H9 (cell line): ENCODE measurements at regions not wholly inside any gene's neighbourhood (a gene's known extent, or its start where the extent isn't known, plus 50 kb on each side); places are given as distances from the start of the nearest gene placed in this dataset.

Experiments
- DNase-seq: peaks from one replicate; pipeline ENCODE4 v3.0.0-alpha.2; 2017
- H2AFZ ChIP-seq: one replicate; pipeline ENCODE4 v1.6.1; 2013; ENCODE audit warnings: mild to moderate bottlenecking, low read length, control low read depth, moderate library complexity
- H2AK5ac ChIP-seq: 2 replicates; pipeline ENCODE4 v1.6.1; 2013; ENCODE audit warnings: low read length, control low read depth, mixed read lengths; ENCODE audit not compliant: insufficient read length
- H2BK120ac ChIP-seq: one replicate; pipeline ENCODE4 v1.6.1; 2013; ENCODE audit warnings: low read depth, mild to moderate bottlenecking, low read length, control low read depth, inconsistent platforms; ENCODE audit not compliant: poor library complexity, severe bottlenecking
- H2BK12ac ChIP-seq: 2 replicates; pipeline ENCODE4 v1.6.1; 2013; ENCODE audit warnings: low read length, control low read depth, mixed read lengths, low read depth; ENCODE audit not compliant: insufficient read length
- H2BK15ac ChIP-seq: 2 replicates; pipeline ENCODE4 v1.6.1; 2013; ENCODE audit warnings: low read depth, low read length, control low read depth
- H2BK20ac ChIP-seq: one replicate; pipeline ENCODE4 v1.6.1; 2013; ENCODE audit warnings: low read depth, mild to moderate bottlenecking, low read length, control low read depth, inconsistent platforms; ENCODE audit not compliant: poor library complexity, severe bottlenecking
- H2BK5ac ChIP-seq: 2 replicates; pipeline ENCODE4 v1.6.1; 2013; ENCODE audit warnings: low read length, control low read depth, mixed read lengths; ENCODE audit not compliant: insufficient read length
- H3K14ac ChIP-seq: 2 replicates; pipeline ENCODE4 v1.6.1; 2013; ENCODE audit warnings: low read length, control low read depth; ENCODE audit not compliant: insufficient read depth
- H3K18ac ChIP-seq: 2 replicates; pipeline ENCODE4 v1.6.1; 2013; ENCODE audit warnings: low read depth, mild to moderate bottlenecking, mixed read lengths, low read length, control low read depth; ENCODE audit not compliant: insufficient read length
- H3K23ac ChIP-seq: 2 replicates; pipeline ENCODE4 v1.6.1; 2013; ENCODE audit warnings: low read length, control low read depth, mixed read lengths, low read depth; ENCODE audit not compliant: insufficient read length
- H3K23me2 ChIP-seq: 2 replicates; pipeline ENCODE4 v1.6.1; 2013; ENCODE audit warnings: low read depth, mild to moderate bottlenecking, mixed read lengths, low read length, control low read depth; ENCODE audit not compliant: insufficient read length, poor library complexity, severe bottlenecking
- H3K27ac ChIP-seq: 2 replicates; pipeline ENCODE4 v1.5.1; 2013; ENCODE audit warnings: low read length, control low read depth, mixed read lengths, low read depth; ENCODE audit not compliant: insufficient read length
- H3K27me3 ChIP-seq: 2 replicates; pipeline ENCODE4 v1.6.1; 2013; ENCODE audit warnings: low read length, control low read depth, inconsistent platforms; ENCODE audit not compliant: insufficient read depth
- H3K4ac ChIP-seq: 2 replicates; pipeline ENCODE4 v1.6.1; 2013; ENCODE audit warnings: low read depth, mild to moderate bottlenecking, control low read depth, inconsistent platforms, low read length, moderate library complexity
- H3K4me1 ChIP-seq: 2 replicates; pipeline ENCODE4 v1.6.1; 2013; ENCODE audit warnings: low read length, control low read depth, inconsistent platforms; ENCODE audit not compliant: insufficient read depth
- H3K4me2 ChIP-seq: 2 replicates; pipeline ENCODE4 v1.6.1; 2013; ENCODE audit warnings: low read length, control low read depth, mixed read lengths; ENCODE audit not compliant: insufficient read length, insufficient read depth
- H3K56ac ChIP-seq: 2 replicates; pipeline ENCODE4 v1.6.1; 2013; ENCODE audit warnings: low read depth, mild to moderate bottlenecking, mixed read lengths, low read length, control low read depth; ENCODE audit not compliant: insufficient read length
- H3K79me1 ChIP-seq: 2 replicates; pipeline ENCODE4 v1.6.1; 2013; ENCODE audit warnings: low read depth, mild to moderate bottlenecking, moderate library complexity, low read length, control low read depth, inconsistent platforms; ENCODE audit not compliant: insufficient read depth, poor library complexity, severe bottlenecking
- H3K79me2 ChIP-seq: 2 replicates; pipeline ENCODE4 v1.6.1; 2013; ENCODE audit warnings: low read length, control low read depth, inconsistent platforms; ENCODE audit not compliant: insufficient read depth
- H3K9ac ChIP-seq: 2 replicates; pipeline ENCODE4 v1.6.1; 2013; ENCODE audit warnings: low read length, control low read depth, mixed read lengths; ENCODE audit not compliant: insufficient read length; ENCODE audit errors: extremely low read depth
- H3K9me3 ChIP-seq: one replicate; pipeline ENCODE4 v1.6.1; 2013; ENCODE audit warnings: low read depth, low read length, inconsistent platforms; ENCODE audit not compliant: control insufficient read depth
- H3T11ph ChIP-seq: one replicate; pipeline ENCODE4 v1.6.1; 2013; ENCODE audit warnings: mild to moderate bottlenecking, low read length, control low read depth, inconsistent platforms
- H4K20me1 ChIP-seq: one replicate; pipeline ENCODE4 v1.6.1; 2013; ENCODE audit not compliant: control insufficient read depth, insufficient read length, insufficient read depth
- H4K5ac ChIP-seq: 2 replicates; pipeline ENCODE4 v1.6.1; 2013; ENCODE audit warnings: low read depth, mild to moderate bottlenecking, mixed read lengths, low read length, control low read depth; ENCODE audit not compliant: insufficient read length
- H4K8ac ChIP-seq: replicated peaks from 2 replicates; pipeline ENCODE4 v1.6.1; 2013; ENCODE audit warnings: low read length, control low read depth, mixed read lengths, low read depth; ENCODE audit not compliant: insufficient read length
- H4K91ac ChIP-seq: 2 replicates; pipeline ENCODE4 v1.6.1; 2013; ENCODE audit warnings: low read depth, mild to moderate bottlenecking, moderate library complexity, mixed read lengths, low read length, control low read depth; ENCODE audit not compliant: insufficient read length
- H3K27ac Mint-ChIP-seq, 3 experiments: 2 replicates in 2 of 3; 3 replicates in 1 of 3; pipeline ENCODE4 v1.8.0; 2020 to 2021; ENCODE audit warnings: mixed read lengths in 3 of 3, mild to moderate bottlenecking in 1 of 3, moderate library complexity in 1 of 3
- H3K27me3 Mint-ChIP-seq: 2 replicates; pipeline ENCODE4 v1.8.0; 2021; ENCODE audit warnings: low read depth, mild to moderate bottlenecking, moderate library complexity, mixed read lengths
- H3K36me3 Mint-ChIP-seq, 3 experiments: 2 replicates in 2 of 3; 3 replicates in 1 of 3; pipeline ENCODE4 v1.8.0; 2020 to 2021; ENCODE audit warnings: low read depth in 3 of 3, mixed read lengths in 3 of 3; ENCODE audit not compliant: insufficient read depth in 1 of 3
- H3K4me1 Mint-ChIP-seq, 2 experiments: 2 replicates each; pipeline ENCODE4 v1.8.0; 2020; ENCODE audit warnings: mixed read lengths in 2 of 2
- H3K4me3 Mint-ChIP-seq, 2 experiments: 2 replicates in 1 of 2; 3 replicates in 1 of 2; pipeline ENCODE4 v1.8.0; 2020 to 2021; ENCODE audit warnings: mild to moderate bottlenecking in 2 of 2, mixed read lengths in 2 of 2, moderate library complexity in 1 of 2
- H3K9me3 Mint-ChIP-seq, 2 experiments: 2 replicates in 1 of 2; 3 replicates in 1 of 2; pipeline ENCODE4 v1.8.0; 2020; ENCODE audit warnings: mild to moderate bottlenecking in 2 of 2, mixed read lengths in 2 of 2, moderate library complexity in 1 of 2
- CTCF ChIP-seq: fragments of 200-600 bp; sonication (generic); conservative IDR thresholded peaks from 3 replicates; pipeline ENCODE4 v1.8.0; 2021; ENCODE audit warnings: antibody characterized with exemption, mild to moderate bottlenecking
- WGBS: extraction: QIAGEN DNeasy Blood & Tissue Kit; methylation state at CpG from one replicate; pipeline ENCODE4 v1.1.7; 2013; ENCODE audit warnings: missing lambda C conversion rate, low lambda C conversion rate, mixed read lengths; ENCODE audit not compliant: insufficient read length; ENCODE audit errors: extremely low coverage; 5-methylcytosine and 5-hydroxymethylcytosine counted together

- Histone ChIP-seq H3K9ac (no peak overlapping the region), H3K56ac (no peak overlapping the region), H4K5ac (no peak overlapping the region), H3T11ph (no peak overlapping the region), H3K27me3 (no peaks in the 10 kb centered on the region; the same call in 1 of the 2 replicates), H3K23me2 (no peaks in the 10 kb centered on the region), H3K4me2 (no peak overlapping the region), H4K8ac (no peak overlapping the region), H3K18ac (no peak overlapping the region), H2AK5ac (no peak overlapping the region), H2BK5ac (no peak overlapping the region), H3K79me2 (no peaks in the 10 kb centered on the region), H3K23ac (no peak overlapping the region), H3K4me1 (no peaks in the 10 kb centered on the region), H3K79me1 (no peaks in the 10 kb centered on the region), H3K4ac (no peak overlapping the region), H4K91ac (no peak overlapping the region), H3K9me3 (no peaks in the 10 kb centered on the region), H3K27ac (no peak overlapping the region), H3K14ac (no peak overlapping the region; the same call in 1 of the 2 replicates), H2BK12ac (no peak overlapping the region), H2BK120ac (no peak overlapping the region), H4K20me1 (no peaks in the 10 kb centered on the region), H2BK20ac (no peak overlapping the region), H2BK15ac (no peak overlapping the region), H2AFZ (no peak overlapping the region)
- no peak for TF ChIP-seq CTCF
- peaks cover 30% of the 10 kb centered on the region for H3K27me3 Mint-ChIP-seq
- H3K9me3 Mint-ChIP-seq, result peaks cover 0 to 4% of the 10 kb centered on the region in 2 experiments; a peak in 4 of 5 replicates
- WGBS, result no CpG with 5 or more reads among the region's 13 CpGs
- H3K4me1 Mint-ChIP-seq, result peaks cover 35% of the 10 kb centered on the region in 2 experiments
- peak overlapping the region in 1 of 3 experiments; percentile 35; a peak in 1 of 7 replicates for H3K27ac Mint-ChIP-seq
- peaks cover 0 to 4% (median 0%) of the 10 kb centered on the region in 3 experiments; a peak in 1 of 7 replicates for H3K36me3 Mint-ChIP-seq
- no peak for DNase-seq
- no peak overlapping the region for H3K4me3 Mint-ChIP-seq
Measured at GRCh38 chr22:48379371-48379770, 1448.3 kb downstream of the BRD1 start.
